ENCODE measurements at regions not wholly inside any gene's neighbourhood (a gene's known extent, or its start where the extent isn't known, plus 50 kb on each side); places are given as distances from the start of the nearest gene placed in this dataset.
"Not testable (repeated sequence)": the region's sequence is repeated elsewhere in the genome, so short reads cannot be mapped to it uniquely, and the experiment has no call there.

DNA sequence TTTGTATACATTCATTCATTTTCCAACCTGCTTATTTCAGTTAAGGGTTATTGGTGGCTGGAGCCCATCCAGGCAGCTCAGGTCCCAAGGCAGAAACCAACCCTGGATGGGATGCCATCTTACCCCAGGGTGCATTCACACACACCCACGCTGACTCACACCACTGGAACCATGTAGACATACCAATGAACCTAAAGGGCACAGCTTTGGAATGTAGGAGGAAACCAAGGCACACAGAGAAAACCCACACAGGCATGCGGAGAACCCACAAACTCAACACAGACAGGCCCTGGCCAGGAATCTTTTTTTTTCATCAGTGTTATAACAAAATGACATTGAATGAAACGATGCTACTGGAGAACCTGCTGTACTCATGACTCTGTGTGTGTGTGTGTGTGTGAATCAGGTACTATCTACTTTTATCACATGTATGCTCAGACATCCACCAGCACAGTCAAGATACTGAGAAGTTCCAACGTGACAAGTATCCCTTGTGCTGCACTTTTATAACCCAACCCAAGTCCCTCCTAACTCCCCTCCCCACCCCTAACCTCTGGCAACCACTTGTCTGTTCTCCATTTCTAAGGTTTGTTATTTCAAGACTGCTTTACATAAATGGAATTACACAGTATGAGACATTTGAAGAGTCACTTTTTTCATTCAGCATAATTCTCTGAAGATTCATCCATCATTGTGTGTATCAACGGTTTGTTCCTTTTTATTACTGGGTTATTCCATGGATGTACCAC lies 286.8 kb upstream of the PLD5 start:
- no peak for DNase-seq

DNA sequence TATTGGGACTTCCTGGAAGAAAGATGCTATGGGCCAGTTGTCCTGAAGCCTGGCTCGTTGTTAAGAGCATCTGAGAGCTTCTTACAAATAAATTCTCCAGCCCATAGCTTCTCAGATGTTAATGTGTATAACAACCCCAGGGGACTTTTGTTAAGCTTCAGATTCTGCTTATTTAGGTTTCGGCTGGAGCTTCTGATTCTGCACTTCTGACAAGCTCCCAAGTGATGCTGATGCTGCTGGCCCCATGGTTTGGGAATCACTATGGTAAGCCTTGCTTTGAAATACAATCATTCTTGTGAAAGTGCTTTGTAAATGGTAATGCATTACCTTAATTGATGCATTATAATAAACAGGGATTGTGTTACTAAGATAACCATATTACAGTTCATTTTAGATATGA lies 281.8 kb upstream of the PLD5 start:
- DNase-seq: no peak

DNA sequence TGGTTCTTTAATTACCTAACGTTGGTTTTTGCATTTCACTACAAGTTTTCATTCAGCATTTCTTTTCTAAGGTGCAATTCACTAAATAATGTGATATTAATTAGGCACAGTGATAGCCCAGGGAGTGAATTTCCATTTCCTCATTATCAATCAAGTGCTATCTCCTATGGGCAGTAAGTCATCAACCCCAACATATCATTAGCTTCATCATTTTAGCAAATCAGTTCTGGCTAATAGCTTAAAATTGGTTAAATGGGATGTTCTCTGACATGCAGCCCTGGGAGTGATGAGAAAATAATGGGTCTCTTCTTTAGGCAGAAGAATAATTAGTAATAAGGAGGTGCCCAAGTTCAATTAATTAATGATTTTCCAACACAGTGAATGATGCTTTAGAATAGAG lies 280.9 kb upstream of the PLD5 start:
- not testable (repeated sequence) for DNase-seq

DNA sequence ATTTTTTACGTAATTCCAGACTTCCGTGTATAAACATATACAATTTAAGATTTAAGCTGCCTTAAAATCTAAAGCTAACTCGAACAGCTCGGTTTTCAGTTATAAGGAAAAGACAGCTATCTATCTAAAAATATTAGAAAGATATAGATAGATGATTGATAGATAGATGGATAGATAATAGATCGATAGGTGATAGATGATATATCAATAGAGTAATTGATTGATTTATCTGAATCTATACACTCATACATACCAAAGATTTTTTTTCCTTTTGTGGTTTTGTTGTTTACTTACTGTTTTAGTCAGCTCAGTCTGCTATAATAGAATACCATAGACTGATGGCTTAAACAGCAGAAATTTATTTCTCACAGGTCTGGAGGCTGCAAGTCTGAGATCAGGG lies 278.5 kb upstream of the PLD5 start:
- no peak for DNase-seq

GRCh38 chr1:242800521-242800920 lies 276.0 kb upstream of the PLD5 start:
- no peak for DNase-seq

DNA sequence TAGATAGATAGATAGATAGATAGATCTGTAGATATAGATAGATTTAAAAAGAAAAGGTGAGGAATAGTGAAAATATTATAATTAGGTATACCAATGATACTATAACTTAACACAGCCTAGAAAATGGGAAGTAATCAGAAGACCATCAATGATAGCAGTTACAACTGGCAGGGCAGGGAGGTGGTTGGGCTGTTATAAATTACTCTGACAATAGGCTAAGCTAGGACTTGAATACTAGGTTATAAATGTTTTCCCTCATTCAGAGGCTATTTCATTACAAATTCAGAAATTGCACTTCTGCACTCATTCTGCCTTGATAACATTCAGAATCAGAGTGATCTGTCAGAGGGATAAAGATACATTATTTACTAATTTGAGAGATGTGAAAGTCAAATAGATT lies 273.4 kb upstream of the PLD5 start:
- DNase-seq: no peak

GRCh38 chr1:242788771-242789170 lies 264.3 kb upstream of the PLD5 start:
- DNase-seq: no peak

GRCh38 chr1:242787968-242788367 lies 263.5 kb upstream of the PLD5 start:
- no peak for DNase-seq

- no peak for DNase-seq
Measured at GRCh38 chr1:242784807-242785206, 260.3 kb upstream of the PLD5 start.

- no peak for DNase-seq
Measured at GRCh38 chr1:242784084-242784483, 259.6 kb upstream of the PLD5 start.

GRCh38 chr1:242774256-242774655 lies 249.8 kb upstream of the PLD5 start:
- DNase-seq: no peak

DNA sequence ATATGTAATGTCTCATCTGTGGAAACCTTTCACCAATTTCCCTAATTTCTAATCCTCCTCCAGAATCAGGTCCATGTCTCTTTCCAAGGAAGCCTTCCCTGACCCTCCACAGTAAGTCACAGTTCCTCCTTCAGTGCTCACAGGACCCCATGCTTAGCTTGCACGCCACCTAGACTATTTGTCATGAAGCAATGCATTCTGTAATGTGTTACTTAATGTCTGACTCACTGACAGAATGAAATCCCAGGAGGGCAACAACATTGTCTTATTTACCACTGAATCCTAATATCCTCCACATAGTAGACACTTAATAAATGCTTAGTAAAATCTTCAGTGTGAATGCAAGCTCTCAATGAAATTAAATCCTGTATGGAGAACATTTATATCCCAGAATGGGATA lies 245.9 kb upstream of the PLD5 start:
- no peak for DNase-seq

GRCh38 chr1:242764161-242764560 lies 239.7 kb upstream of the PLD5 start:
- DNase-seq: no peak

GRCh38 chr1:242761556-242761955 lies 237.1 kb upstream of the PLD5 start:
- DNase-seq: no peak

DNA sequence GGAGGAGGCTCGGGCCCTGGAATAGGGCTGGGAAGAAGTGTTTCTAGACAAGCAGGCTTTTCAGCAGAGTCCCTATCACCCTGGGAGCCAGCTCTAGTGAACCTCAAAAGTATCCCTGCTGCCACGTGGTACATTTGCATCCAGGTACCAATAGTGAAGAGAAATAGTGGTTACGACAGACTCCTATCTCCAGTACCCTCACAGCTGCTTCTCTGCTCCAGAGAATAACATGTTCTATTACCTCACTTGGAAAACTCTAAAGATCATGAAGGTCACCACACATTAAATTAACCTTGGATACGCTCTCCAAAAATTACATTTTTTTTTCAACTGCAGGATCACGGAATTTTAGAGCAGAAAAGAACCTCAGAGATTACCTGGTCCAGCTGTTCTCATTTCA lies 230.4 kb upstream of the PLD5 start:
- no peak for DNase-seq

DNA sequence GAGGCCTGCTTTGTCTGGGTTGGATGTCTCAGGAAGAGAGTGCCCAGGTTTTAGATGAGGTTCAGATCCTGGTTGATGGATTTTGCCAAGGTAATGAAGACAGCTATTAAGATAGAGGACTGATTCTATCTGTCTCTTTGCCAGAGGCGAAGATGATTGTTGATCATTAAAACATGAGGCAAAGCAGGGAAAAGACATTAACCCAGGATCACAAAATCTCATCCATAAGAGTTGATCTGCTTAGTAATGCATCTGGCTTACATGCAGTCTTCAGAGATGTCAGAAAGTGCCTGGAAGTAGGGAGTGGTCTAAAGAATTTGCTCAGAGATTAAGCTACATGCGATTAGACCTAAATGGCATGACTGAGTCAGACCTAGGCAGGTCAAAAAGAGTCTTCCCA lies 229.6 kb upstream of the PLD5 start:
- DNase-seq: no peak

DNA sequence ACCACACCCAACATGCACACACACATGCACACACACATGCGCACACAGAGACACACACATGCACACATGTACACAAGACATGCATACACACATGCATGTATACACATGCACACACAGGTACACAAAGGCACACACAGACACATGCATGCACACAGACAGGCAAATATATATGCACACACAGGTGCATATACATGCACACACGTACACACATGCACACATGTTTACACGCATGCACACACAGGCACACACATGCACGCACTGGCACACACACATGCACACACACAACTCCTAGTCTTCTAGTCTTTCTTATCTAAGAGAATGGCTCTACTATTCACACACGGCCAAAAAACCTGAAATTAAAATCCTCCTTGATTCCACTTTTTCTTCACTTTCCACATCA lies 222.7 kb upstream of the PLD5 start:
- DNase-seq: no peak

DNA sequence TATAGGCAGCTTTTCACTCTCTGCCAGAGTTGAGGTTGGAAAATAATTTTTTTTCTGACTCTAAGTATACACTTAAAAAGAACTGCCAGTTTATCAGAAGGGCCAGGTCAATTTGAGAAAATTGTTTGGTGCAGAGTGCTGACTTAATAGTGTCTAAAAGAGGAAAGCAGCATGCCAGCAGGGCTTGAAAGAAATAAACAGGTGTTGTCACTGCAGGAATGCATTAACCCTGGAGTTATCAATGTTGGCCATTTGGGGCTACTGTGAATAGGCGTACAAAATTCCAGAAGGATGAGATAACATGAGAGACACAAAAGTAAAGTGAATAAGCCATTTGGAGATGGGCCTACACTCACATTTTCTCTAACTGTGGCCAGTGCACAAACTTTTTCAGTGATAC lies 220.6 kb upstream of the PLD5 start:
- DNase-seq: no peak

DNA sequence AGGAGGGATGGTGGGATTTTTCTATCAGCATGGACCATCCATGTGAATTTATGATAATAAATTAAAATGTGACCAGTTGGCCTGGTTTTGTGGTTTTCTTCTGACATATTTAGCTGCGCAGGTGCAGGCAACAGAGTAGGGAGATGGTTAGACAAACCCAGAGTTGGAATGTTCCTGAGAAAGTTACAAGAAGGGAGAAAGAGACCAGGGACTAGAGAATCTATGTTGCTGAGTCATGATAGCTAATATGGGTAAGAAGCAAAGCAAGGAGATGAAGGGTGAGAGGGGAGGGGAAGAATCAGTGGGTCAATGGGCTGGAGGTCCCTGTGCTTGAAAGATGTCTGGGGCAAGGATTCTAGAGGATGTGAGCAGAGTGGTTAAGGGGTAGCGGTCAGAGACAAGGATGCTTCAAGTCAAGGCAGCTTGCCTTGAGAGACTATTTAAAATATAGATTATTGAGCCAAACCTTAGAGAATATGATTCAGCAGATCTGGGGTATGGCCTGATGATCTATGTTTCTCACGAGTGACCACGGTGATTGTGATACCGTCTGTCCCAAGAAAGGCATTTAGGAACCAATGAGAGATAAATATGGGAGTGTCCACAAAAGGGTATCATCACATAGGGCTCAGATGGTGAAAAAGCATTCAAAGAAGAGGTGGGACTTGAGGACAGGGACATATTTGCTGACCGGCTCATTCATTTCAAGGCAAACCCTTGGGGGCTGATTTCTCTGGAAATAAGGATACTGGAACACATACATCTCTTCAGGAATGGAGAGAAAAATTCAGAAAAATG lies 219.7 kb upstream of the PLD5 start:
- DNase-seq: no peak

- DNase-seq: no peak
Measured at GRCh38 chr1:242738702-242739645, 214.5 kb upstream of the PLD5 start.

- no peak for DNase-seq
Measured at GRCh38 chr1:242736611-242737010, 212.1 kb upstream of the PLD5 start.

DNA sequence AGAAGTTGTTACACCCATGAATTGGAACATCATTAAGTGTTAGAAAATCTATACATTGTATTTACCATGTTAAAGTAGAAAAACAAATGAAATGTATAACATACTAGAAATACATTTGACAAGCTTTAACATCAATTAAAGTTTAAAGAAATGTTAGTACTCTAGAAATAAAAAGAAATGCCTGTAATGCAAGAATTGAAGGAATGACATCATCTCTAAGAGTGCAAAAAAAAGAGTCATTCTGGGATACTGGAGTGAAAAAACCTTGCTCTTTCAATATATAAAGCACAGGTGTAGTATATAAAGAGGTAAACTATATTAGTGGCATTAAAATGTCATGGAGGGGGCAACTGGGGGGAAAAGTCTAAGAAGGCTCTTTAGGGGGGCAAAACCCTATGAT lies 210.8 kb upstream of the PLD5 start:
- no peak for DNase-seq

DNA sequence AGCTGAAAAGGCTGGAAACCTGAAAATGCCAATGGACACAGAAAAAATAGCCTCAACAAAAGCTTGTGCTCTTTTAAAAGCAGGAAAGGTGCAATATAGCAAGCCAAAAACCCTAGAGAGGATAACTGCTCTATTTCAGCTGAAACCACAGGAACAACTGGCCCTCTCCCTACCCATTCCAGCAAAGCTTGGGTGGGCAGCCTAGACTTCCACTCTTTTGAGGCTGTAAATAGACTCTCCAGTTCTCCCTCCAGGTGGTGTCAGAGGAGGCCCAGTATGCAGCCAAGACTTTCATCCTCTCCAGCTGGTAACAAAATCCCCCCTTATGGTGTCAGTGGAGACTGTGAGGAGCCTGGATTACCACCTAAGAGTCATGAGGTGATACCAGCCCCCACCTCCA lies 206.9 kb upstream of the PLD5 start:
- DNase-seq: no peak

DNA sequence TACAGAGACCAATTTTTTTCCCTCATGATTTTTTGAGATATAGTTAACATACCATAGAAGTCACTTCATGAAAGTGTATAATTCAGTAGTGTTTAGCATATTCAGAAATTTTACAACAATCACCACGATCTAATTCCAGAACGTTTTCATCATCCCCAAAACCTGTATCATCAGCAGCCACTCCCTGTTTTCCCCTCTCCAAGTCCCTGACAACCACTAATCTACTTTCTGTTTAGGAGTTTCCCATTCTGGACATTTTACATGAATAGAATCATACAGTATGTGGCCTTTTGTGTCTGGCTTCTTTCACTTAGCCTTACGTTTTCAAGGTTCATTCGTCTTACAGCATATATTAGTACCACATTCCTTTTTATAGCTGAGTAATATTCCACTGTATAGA lies 204.2 kb upstream of the PLD5 start:
- no peak for DNase-seq

Data from activated CD4-positive, alpha-beta T cell treated with anti-CD3 and anti-CD28 coated beads, Interleukin-2, Interleukin-6, amounts not matched to agents 100 ng/mL and 50 ng/mL, durations not matched to agents 16 hours and 8 hours (primary cell).